Activated CD4-positive, alpha-beta memory T cell treated with anti-CD3 and anti-CD28 coated beads for 36 hours (primary cell): ENCODE measurements at regions not wholly inside any gene's neighbourhood (a gene's known extent, or its start where the extent isn't known, plus 50 kb on each side); places are given as distances from the start of the nearest gene placed in this dataset.

ENCODE experiments used
- CTCF ChIA-PET: fragments of 350-600 bp; sonication (Branson Sonifier 250); formaldehyde crosslinking; loops from one replicate; lab custom pipeline; 2021; ENCODE audit warnings: antibody characterized with exemption, inconsistent platforms; lab: Charles Lee
- POLR2A ChIA-PET: fragments of 350-600 bp; sonication (Branson Sonifier 250); formaldehyde crosslinking; loops from one replicate; lab custom pipeline; 2021; ENCODE audit warnings: antibody characterized with exemption; lab: Charles Lee
- DNase-seq: peaks from one replicate; pipeline ENCODE4 v3.0.0-alpha.2; 2020
- H3K27ac Mint-ChIP-seq: one replicate; pipeline ENCODE4 v1.8.0; 2021; ENCODE audit warnings: mixed read lengths
- H3K27me3 Mint-ChIP-seq: one replicate; pipeline ENCODE4 v1.8.0; 2021; ENCODE audit warnings: mixed read lengths
- H3K36me3 Mint-ChIP-seq: one replicate; pipeline ENCODE4 v1.8.0; 2021; ENCODE audit warnings: mixed read lengths
- H3K4me1 Mint-ChIP-seq: one replicate; pipeline ENCODE4 v1.8.0; 2021; ENCODE audit warnings: low read depth, mixed read lengths
- H3K4me3 Mint-ChIP-seq: one replicate; pipeline ENCODE4 v1.8.0; 2021; ENCODE audit warnings: mild to moderate bottlenecking, mixed read lengths
- H3K9me3 Mint-ChIP-seq: one replicate; pipeline ENCODE4 v1.8.0; 2021; ENCODE audit warnings: mixed read lengths
- intact Hi-C: fragments of 100-400 bp; cut with micrococcal nuclease; formaldehyde crosslinking; loops from one replicate; pipeline ENCODE4 v1.15.1; 2023

DNA sequence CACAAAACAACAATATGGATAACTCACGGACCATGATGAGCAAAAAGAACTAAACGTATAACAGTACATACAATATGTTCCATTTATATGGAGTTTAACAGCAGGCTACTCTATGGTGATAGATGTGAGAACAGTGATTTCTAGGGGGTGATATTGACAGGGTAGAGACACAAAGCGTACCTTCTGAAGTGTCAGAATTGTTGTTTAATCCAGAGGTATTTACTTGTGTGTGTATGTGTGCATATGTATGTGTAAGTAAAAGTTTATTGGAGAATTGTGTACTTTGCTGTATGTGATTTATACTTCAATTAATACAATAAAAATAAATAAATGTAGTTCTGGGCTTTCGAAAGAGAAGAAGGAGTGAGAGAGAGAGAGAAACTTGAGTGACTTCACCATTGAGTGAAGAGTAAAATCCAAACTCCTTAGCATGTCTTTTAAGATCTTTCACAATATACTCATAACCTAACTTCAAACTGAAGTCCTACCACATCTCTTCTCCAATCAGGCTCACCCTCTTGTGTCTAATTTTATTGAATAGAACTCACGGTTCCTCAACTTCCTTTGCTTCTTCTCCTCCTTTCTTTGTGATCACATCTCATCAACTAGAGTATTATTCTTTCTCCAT is 126.0 kb upstream of the KLF7 start:
- Mint-ChIP-seq H3K4me3 (no peak overlapping the region), H3K4me1 (peaks cover 56% of the 10 kb centered on the region), H3K9me3 (no peaks in the 10 kb centered on the region), H3K27ac (peak overlapping the region; percentile 42), H3K27me3 (peaks cover 4% of the 10 kb centered on the region), H3K36me3 (no peaks in the 10 kb centered on the region)
- DNase-seq, result no peak
- POLR2A ChIA-PET, result no interaction called here
- CTCF ChIA-PET, result interaction anchor here (0.9 kb wide), 1 partner anchor 182 kb away, joined by 4 read pairs; no protein-coding TSS in a partner anchor
- intact Hi-C loops, result loop anchor here (1.0 to 2.0 kb wide), 5 partner anchors 20 to 61 kb away; no protein-coding TSS in a partner anchor

DNA sequence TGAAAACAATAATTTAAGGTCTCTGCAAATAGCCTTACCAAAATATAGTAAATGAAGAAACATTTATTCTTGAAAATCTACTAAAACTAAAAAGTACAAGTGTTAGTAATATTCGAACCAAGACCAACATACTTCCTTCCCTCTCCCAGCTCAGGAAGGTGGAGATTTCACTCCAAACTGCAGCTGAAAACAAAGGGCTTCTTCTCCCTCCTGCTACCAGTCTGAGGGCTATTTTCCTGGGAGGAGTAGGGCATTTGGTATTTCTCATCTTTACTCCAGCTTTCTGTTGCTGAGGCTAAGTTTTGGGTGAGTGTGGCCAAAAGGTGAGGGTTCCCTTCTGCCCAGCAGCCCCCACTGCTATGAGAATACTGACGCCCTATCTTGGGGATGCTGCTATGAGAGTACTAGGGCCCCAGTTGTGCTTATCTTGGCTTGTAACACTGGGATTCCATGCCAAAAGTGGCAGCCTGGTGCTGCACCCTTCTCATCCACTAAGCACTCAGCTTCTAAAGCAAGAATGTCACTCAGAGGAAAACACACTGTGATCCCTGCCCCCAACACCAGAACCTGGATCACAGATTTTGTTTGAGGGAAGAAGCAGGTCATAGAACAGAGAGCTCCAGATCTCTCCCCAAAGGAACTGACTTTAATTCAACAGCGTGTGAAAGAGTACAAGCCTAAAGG is 130.7 kb upstream of the KLF7 start:
- no peak for DNase-seq
- no peak overlapping the region for H3K27ac Mint-ChIP-seq
- ChIA-PET CTCF (no interaction called here), POLR2A (no interaction called here)
- H3K9me3 Mint-ChIP-seq, result peaks cover 6% of the 10 kb centered on the region
- H3K36me3 Mint-ChIP-seq, result peaks cover 2% of the 10 kb centered on the region
- no peak overlapping the region for H3K4me3 Mint-ChIP-seq
- no peaks in the 10 kb centered on the region for H3K27me3 Mint-ChIP-seq
- H3K4me1 Mint-ChIP-seq, result peaks cover 20% of the 10 kb centered on the region
- intact Hi-C loops, result no loop called here

DNA sequence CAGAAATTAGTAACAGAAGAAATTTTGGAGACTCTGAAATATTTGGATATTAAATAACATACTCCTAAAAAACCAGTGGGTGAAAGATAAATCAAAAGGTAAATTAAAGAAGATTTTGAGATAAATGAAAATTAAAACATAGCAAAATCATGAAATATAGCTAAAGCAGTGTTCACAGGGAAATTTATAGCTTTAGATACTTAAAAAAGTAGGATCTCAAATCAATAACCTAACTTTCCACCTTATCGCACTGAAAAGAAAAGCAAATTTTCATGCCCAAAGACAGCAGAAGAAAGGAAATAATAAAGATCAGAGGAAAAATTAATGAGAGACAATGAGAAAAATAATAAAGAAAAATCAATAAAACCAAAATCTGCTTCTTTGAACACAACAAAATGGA is 135.1 kb upstream of the KLF7 start:
- Mint-ChIP-seq H3K27me3 (no peaks in the 10 kb centered on the region), H3K4me1 (no peaks in the 10 kb centered on the region), H3K27ac (no peak overlapping the region), H3K9me3 (peaks cover 6% of the 10 kb centered on the region), H3K4me3 (no peak overlapping the region), H3K36me3 (peaks cover 2% of the 10 kb centered on the region)
- intact Hi-C loops, result no loop called here
- CTCF ChIA-PET, result interaction anchor here (0.6 kb wide), 1 partner anchor 52 kb away, joined by 3 read pairs; no protein-coding TSS in a partner anchor
- DNase-seq, result no peak
- POLR2A ChIA-PET, result no interaction called here

DNA sequence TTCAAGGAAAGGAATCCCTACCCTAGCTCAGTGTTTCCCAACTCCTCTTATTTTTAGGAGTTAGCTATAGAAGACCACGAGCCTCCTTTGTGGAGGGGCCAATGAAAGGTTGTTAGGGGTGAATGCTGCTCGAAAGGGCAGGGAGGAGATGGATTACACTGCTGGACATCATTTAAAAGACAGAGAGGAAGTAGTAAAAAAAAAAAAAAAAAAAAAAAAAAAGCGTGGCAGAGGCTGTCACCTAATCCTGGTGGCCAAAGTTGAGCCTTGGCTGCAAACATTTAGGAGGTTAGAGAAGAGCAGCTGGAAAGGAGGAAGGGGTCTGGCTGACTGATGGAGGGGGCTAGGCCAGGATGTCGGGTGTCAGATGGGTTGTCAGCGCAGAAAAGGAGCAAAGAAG is 139.0 kb upstream of the KLF7 start:
- ChIA-PET POLR2A (no interaction called here), CTCF (no interaction called here)
- no peak for DNase-seq
- intact Hi-C loops, result no loop called here
- peaks cover 9% of the 10 kb centered on the region for H3K4me1 Mint-ChIP-seq
- H3K36me3 Mint-ChIP-seq, result peaks cover 2% of the 10 kb centered on the region
- no peaks in the 10 kb centered on the region for H3K27me3 Mint-ChIP-seq
- peaks cover 6% of the 10 kb centered on the region for H3K9me3 Mint-ChIP-seq
- no peak overlapping the region for H3K4me3 Mint-ChIP-seq
- H3K27ac Mint-ChIP-seq, result no peak overlapping the region

DNA sequence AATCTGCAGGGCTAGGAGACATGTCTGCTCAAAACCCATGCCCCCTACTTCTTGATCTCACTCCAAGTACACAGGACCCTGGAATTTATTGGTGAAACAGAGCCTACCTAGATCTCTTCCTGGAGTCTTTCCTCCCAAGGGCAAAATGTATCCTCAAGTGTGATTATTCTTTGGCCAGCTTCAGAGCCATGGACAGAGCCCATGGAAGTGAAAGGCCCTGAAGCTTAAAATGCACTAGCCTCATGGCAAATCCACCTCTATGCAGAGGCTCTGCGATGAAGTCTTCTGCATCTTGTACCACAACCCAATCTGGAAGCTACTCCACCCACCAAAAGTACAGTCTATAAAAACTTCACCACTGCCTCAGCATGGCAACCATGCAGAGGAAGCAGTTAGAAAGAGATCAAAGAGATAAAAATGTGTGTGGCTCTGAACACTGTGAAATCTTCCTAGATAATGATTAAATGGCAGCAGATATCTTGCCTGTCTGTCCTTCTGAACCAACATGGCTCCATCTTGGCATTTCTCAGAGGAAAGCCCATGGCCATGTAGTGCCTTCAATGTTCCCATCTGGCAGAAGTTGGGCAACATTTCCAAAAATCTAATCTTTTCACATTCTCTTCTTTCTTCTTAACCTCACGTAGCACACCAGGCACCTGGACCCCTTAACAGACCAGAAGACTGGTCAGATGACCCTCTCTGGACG is 142.9 kb upstream of the KLF7 start:
- CTCF ChIA-PET, result no interaction called here
- Mint-ChIP-seq H3K27ac (no peak overlapping the region), H3K4me3 (no peak overlapping the region), H3K27me3 (no peaks in the 10 kb centered on the region), H3K36me3 (no peaks in the 10 kb centered on the region), H3K4me1 (peaks cover 28% of the 10 kb centered on the region), H3K9me3 (no peaks in the 10 kb centered on the region)
- POLR2A ChIA-PET, result no interaction called here
- intact Hi-C loops, result no loop called here
- no peak for DNase-seq

DNA sequence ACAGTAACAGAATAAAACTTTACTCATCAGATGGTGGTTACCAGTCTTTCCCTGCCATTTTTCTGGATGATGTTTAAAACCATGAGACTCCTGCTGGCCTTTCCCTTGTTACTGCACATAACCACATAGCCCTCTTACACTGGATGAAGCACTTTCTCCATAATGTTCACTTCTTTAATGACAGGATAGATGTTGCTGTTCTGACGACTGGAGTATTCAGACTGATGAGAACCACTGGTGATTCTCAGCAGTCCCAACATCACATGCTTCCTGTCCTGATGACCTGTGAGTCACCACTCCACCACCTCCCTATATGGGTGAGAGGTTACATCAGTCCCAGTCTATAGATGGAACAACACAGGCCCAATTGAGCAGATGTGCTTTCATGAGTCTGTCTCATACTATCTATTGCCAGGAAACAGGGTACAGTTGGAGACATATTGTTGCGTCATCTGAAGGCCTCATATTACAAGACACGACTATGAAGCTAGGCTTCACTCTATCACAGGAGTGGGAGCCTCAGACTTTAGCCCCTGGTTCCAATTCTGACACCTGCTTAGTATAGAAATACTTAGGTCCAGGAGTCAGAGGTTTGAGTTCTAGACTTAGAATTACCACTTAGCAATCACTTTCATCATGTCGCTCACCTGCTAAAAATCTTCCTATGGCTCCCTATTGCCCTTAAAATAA is 145.7 kb upstream of the KLF7 start:
- Mint-ChIP-seq H3K4me3 (peak overlapping the region; percentile 3), H3K36me3 (no peaks in the 10 kb centered on the region), H3K9me3 (no peaks in the 10 kb centered on the region), H3K27ac (peak overlapping the region; percentile 79), H3K27me3 (no peaks in the 10 kb centered on the region), H3K4me1 (peaks cover 28% of the 10 kb centered on the region)
- intact Hi-C loops, result loop anchor here (1.0 to 10.0 kb wide), 10 partner anchors 19 to 327 kb away; partner anchors contain the start of gene KLF7
- DNase-seq, result peak; percentile 76
- POLR2A ChIA-PET, result interaction anchor here (1.3 kb wide), 1 partner anchor 20 kb away, joined by 3 read pairs; no protein-coding TSS in a partner anchor
- CTCF ChIA-PET, result interaction anchor here (0.6 kb wide), 1 partner anchor 29 kb away, joined by 3 read pairs; no protein-coding TSS in a partner anchor

DNA sequence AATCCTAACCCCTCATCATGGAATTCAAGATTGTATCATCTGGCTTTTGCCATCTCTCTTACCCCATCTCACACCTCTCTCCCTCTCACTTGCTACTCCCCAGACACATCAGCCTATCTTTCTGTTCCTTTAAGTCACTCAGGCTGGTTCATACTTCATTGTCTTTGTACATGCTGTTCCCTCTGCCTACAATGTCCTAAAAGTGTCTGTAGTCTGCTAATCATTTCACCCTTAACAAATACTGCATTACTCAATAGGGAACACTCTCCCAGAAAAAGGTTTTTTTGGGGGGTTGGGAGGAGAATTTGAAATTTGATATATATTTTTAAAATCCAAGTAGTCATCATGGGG is 146.2 kb upstream of the KLF7 start:
- intact Hi-C loops, result loop anchor here (5.0 to 10.0 kb wide), 2 partner anchors 240 to 327 kb away; no protein-coding TSS in a partner anchor
- CTCF ChIA-PET, result interaction anchor here (0.6 kb wide), 1 partner anchor 29 kb away, joined by 3 read pairs; no protein-coding TSS in a partner anchor
- no peak overlapping the region for H3K4me3 Mint-ChIP-seq
- DNase-seq, result no peak
- POLR2A ChIA-PET, result interaction anchor here (1.3 kb wide), 1 partner anchor 19 kb away, joined by 3 read pairs; no protein-coding TSS in a partner anchor
- no peaks in the 10 kb centered on the region for H3K36me3 Mint-ChIP-seq
- H3K27ac Mint-ChIP-seq, result peak overlapping the region; percentile 79
- H3K27me3 Mint-ChIP-seq, result no peaks in the 10 kb centered on the region
- H3K4me1 Mint-ChIP-seq, result peaks cover 33% of the 10 kb centered on the region
- H3K9me3 Mint-ChIP-seq, result no peaks in the 10 kb centered on the region

DNA sequence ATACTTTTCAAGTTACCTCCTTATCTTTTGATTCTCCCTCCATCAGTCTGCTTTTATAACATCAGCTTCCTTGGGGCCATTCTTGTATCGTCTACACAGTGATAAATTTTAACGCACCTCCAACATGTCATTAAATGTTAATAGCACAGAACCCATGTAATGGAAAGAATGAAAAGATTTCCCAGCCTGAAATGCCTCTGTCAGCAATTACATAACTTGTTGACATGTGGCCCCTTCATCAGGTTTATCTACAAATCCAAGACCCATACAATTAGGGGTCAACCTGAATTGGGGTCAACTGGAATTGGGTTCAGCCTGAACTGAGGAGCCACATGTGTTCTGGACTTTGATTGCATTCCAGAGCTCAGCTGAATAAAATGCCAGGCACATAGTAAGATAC is 148.2 kb upstream of the KLF7 start:
- H3K4me3 Mint-ChIP-seq, result no peak overlapping the region

DNA sequence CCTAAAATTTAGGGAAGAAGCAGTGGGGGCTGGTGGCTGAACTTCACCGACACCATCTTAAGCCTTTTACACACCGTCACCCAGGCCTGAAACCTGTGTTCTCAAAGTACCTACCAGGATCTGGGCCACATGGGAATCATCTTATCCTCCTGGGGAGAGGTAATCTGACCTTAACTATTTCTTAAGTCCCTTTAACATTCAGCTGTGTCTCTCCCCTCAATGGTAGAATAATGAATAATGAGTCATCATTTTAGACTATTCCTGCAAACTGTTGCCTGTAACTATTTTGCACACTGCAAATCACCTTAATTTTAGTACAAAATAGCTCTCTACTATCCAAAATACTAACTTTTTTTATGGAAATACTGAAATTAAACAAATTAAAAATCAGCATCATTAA is 149.4 kb upstream of the KLF7 start:
- no peak overlapping the region for H3K27ac Mint-ChIP-seq
- CTCF ChIA-PET, result interaction anchor here (1.0 kb wide), 1 partner anchor 150 kb away, joined by 4 read pairs; the partner anchor contains the start of gene KLF7
- POLR2A ChIA-PET, result no interaction called here
- intact Hi-C loops, result loop anchor here (10.0 kb wide), 1 partner anchor 330 kb away; no protein-coding TSS in a partner anchor
- H3K4me1 Mint-ChIP-seq, result peaks cover 45% of the 10 kb centered on the region
- H3K36me3 Mint-ChIP-seq, result no peaks in the 10 kb centered on the region
- DNase-seq, result no peak
- H3K27me3 Mint-ChIP-seq, result peaks cover 1% of the 10 kb centered on the region
- no peaks in the 10 kb centered on the region for H3K9me3 Mint-ChIP-seq
- no peak overlapping the region for H3K4me3 Mint-ChIP-seq

More for the DNA sequence above, 148.2 kb upstream of the KLF7 start:
- Mint-ChIP-seq H3K36me3 (no peaks in the 10 kb centered on the region), H3K27ac (no peak overlapping the region), H3K9me3 (no peaks in the 10 kb centered on the region), H3K27me3 (no peaks in the 10 kb centered on the region), H3K4me1 (peaks cover 42% of the 10 kb centered on the region)
- ChIA-PET CTCF (interaction anchor here (0.6 to 1.3 kb wide), 2 partner anchors 171 to 513 kb away, joined by 3 to 4 read pairs; no protein-coding TSS in a partner anchor), POLR2A (no interaction called here)
- intact Hi-C loops, result loop anchor here (5.0 to 10.0 kb wide), 2 partner anchors 242 to 329 kb away; no protein-coding TSS in a partner anchor
- no peak for DNase-seq

DNA sequence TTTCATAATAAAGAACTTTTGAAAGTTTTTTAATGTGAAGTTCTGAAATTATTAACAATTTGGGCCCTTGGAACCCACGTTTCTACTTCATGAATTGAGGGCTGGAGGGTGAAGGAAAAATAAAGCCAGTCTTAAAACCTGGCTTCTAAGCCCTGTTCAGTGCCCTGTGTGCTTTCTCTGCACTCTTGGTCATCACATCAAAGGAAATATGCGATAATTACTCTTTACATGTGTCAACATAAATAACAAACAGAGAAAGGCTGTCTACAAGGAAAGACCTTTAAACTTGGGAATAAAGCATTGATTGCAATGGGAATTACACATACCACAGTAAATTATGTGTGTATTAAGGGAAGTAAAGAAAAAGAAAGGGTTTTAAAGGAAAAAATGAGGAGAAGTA is 150.7 kb upstream of the KLF7 start:
- no peaks in the 10 kb centered on the region for H3K9me3 Mint-ChIP-seq
- no peak overlapping the region for H3K27ac Mint-ChIP-seq
- CTCF ChIA-PET, result interaction anchor here (0.6 kb wide), 1 partner anchor 27 kb away, joined by 3 read pairs; no protein-coding TSS in a partner anchor
- H3K27me3 Mint-ChIP-seq, result peaks cover 3% of the 10 kb centered on the region
- H3K36me3 Mint-ChIP-seq, result no peaks in the 10 kb centered on the region
- H3K4me1 Mint-ChIP-seq, result peaks cover 40% of the 10 kb centered on the region
- POLR2A ChIA-PET, result no interaction called here
- no peak for DNase-seq
- no peak overlapping the region for H3K4me3 Mint-ChIP-seq
- intact Hi-C loops, result loop anchor here (10.0 kb wide), 1 partner anchor 332 kb away; no protein-coding TSS in a partner anchor

DNA sequence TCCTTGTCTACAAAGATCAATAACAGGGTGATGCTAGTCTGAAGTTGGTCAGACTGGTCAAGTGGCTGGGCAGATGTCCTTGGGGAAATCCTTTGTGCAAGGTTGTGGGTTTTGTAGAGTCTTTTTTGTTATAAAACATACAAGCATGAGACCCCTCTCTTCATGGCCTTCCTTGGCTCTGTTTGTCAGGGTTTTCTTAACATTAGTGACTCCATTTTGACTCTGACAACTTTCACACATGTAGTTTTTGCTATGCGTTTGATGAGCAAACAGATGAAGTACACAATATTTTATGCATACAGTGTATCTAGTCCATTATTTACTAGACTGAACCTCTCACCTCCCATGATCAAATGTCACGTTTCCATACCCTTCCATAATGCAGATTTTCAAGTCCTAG is 151.2 kb upstream of the KLF7 start:
- Mint-ChIP-seq H3K27ac (peak overlapping the region; percentile 74), H3K4me3 (no peak overlapping the region), H3K9me3 (no peaks in the 10 kb centered on the region), H3K4me1 (peaks cover 36% of the 10 kb centered on the region), H3K27me3 (peaks cover 3% of the 10 kb centered on the region), H3K36me3 (no peaks in the 10 kb centered on the region)
- CTCF ChIA-PET, result no interaction called here
- POLR2A ChIA-PET, result interaction anchor here (0.6 to 1.0 kb wide), 3 partner anchors 12 to 194 kb away, joined by 3 read pairs; partner anchors contain the start of gene KLF7
- DNase-seq, result no peak
- intact Hi-C loops, result loop anchor here (1.0 to 10.0 kb wide), 8 partner anchors 15 to 332 kb away; no protein-coding TSS in a partner anchor
